ENCODE measurements at regions not wholly inside any gene's neighbourhood (a gene's known extent, or its start where the extent isn't known, plus 50 kb on each side); places are given as distances from the start of the nearest gene placed in this dataset.

GRCh38 chr1:101135526-101135925 lies 101.3 kb upstream of the S1PR1 start:
- H3K9me3 ChIP-seq (ENCODE audit: control insufficient read depth, low read length) = no peaks in the 10 kb centered on the region
- no peaks in the 10 kb centered on the region for H3K27me3 ChIP-seq (ENCODE audit: control insufficient read depth, insufficient read depth, low read length)
- no peaks in the 10 kb centered on the region for H3K36me3 ChIP-seq (ENCODE audit: control insufficient read depth, insufficient read depth, low read length)
- H3K4me1 ChIP-seq = peaks cover 12% of the 10 kb centered on the region
- no peak for TF ChIP-seq CTCF (IDR thresholded peaks at IDR 0.05)
- H3K4me2 ChIP-seq (ENCODE audit: low read length) = no peak overlapping the region
- no peak overlapping the region for H2AFZ ChIP-seq
- H3K9ac ChIP-seq = no peak overlapping the region
- no peak overlapping the region for H3K4me3 ChIP-seq (ENCODE audit: low read depth, low read length)
- no peaks in the 10 kb centered on the region for H3K79me2 ChIP-seq
- no peak overlapping the region for H3K27ac ChIP-seq

- Histone ChIP-seq H3K79me2 (no peaks in the 10 kb centered on the region), H2AFZ (no peak overlapping the region), H3K36me3 (ENCODE audit: control insufficient read depth, insufficient read depth, low read length) (no peaks in the 10 kb centered on the region), H3K9ac (no peak overlapping the region), H3K9me3 (ENCODE audit: control insufficient read depth, low read length) (no peaks in the 10 kb centered on the region), H3K4me1 (peaks cover under 1% of the 10 kb centered on the region), H3K27ac (no peak overlapping the region), H3K4me3 (ENCODE audit: low read depth, low read length) (no peak overlapping the region), H3K4me2 (ENCODE audit: low read length) (peak overlapping the region; percentile 6), H3K27me3 (ENCODE audit: control insufficient read depth, insufficient read depth, low read length) (no peaks in the 10 kb centered on the region)
- TF ChIP-seq CTCF (IDR thresholded peaks at IDR 0.05) = no peak
Observed at GRCh38 chr1:101131239-101131843, 105.5 kb upstream of the S1PR1 start.

DNA sequence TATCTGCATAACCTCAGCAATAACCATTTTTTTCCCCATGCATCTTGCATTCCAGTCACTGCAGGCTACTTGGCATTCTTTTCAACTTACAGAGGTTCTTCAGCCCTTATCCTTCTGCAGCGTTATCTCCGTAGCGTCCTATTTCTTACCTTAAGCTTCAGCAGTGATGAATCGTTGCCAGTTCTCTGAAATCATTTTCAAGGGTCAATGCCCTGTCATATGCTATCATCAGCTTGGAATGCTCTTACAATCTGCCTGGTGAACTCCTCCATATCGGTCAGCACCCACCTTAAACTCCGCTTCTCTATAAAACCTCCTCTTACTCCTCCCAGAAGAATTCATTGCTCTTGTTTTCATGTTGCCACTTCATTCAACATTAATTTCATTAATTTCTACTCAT lies 105.1 kb upstream of the DPH5 start:
- no peak overlapping the region for H3K4me3 ChIP-seq (ENCODE audit: low read depth, low read length)
- H2AFZ ChIP-seq = no peak overlapping the region
- H3K4me1 ChIP-seq = no peaks in the 10 kb centered on the region
- no peaks in the 10 kb centered on the region for H3K36me3 ChIP-seq (ENCODE audit: control insufficient read depth, insufficient read depth, low read length)
- TF ChIP-seq CTCF (IDR thresholded peaks at IDR 0.05) = no peak
- no peaks in the 10 kb centered on the region for H3K9me3 ChIP-seq (ENCODE audit: control insufficient read depth, low read length)
- H3K27me3 ChIP-seq (ENCODE audit: control insufficient read depth, insufficient read depth, low read length) = no peaks in the 10 kb centered on the region
- H3K27ac ChIP-seq = no peak overlapping the region
- H3K4me2 ChIP-seq (ENCODE audit: low read length) = peak overlapping the region; percentile 3
- H3K79me2 ChIP-seq = no peaks in the 10 kb centered on the region
- no peak overlapping the region for H3K9ac ChIP-seq

DNA sequence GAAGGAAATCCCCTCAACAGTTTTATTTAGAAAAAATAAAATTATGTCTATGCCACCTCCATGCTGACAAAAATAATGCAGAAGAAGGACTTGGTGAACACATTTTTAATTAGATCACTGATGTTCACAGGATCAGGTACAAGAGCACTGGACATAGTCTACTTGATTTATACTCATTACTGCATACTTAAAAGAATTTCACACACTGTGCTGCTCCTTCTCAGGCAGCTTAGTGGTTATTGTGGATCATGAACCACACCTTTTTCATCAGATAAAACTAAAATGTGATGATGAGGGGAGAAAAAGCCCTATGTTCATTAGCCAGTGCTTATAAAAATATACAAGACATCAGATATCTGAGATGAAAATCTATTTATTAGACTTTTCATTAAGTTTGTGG lies 103.3 kb upstream of the DPH5 start:
- Histone ChIP-seq H3K27ac (no peak overlapping the region), H3K4me1 (no peaks in the 10 kb centered on the region), H2AFZ (no peak overlapping the region), H3K36me3 (ENCODE audit: control insufficient read depth, insufficient read depth, low read length) (no peaks in the 10 kb centered on the region), H3K9ac (no peak overlapping the region), H3K79me2 (no peaks in the 10 kb centered on the region), H3K4me2 (ENCODE audit: low read length) (no peak overlapping the region), H3K4me3 (ENCODE audit: low read depth, low read length) (no peak overlapping the region), H3K27me3 (ENCODE audit: control insufficient read depth, insufficient read depth, low read length) (no peaks in the 10 kb centered on the region), H3K9me3 (ENCODE audit: control insufficient read depth, low read length) (no peaks in the 10 kb centered on the region)
- no peak for TF ChIP-seq CTCF (IDR thresholded peaks at IDR 0.05)

- Histone ChIP-seq H3K27ac (no peak overlapping the region), H3K4me2 (ENCODE audit: low read length) (peak overlapping the region; percentile 8), H3K9me3 (ENCODE audit: control insufficient read depth, low read length) (no peaks in the 10 kb centered on the region), H3K79me2 (no peaks in the 10 kb centered on the region), H3K27me3 (ENCODE audit: control insufficient read depth, insufficient read depth, low read length) (no peaks in the 10 kb centered on the region), H3K4me3 (ENCODE audit: low read depth, low read length) (no peak overlapping the region), H3K4me1 (no peaks in the 10 kb centered on the region), H3K9ac (no peak overlapping the region), H3K36me3 (ENCODE audit: control insufficient read depth, insufficient read depth, low read length) (no peaks in the 10 kb centered on the region), H2AFZ (no peak overlapping the region)
- no peak for TF ChIP-seq CTCF (IDR thresholded peaks at IDR 0.05)
Observed at GRCh38 chr1:101128211-101128727, 102.7 kb upstream of the DPH5 start.
